ENCODE measurements at regions not wholly inside any gene's neighbourhood (a gene's known extent, or its start where the extent isn't known, plus 50 kb on each side); places are given as distances from the start of the nearest gene placed in this dataset.

DNA sequence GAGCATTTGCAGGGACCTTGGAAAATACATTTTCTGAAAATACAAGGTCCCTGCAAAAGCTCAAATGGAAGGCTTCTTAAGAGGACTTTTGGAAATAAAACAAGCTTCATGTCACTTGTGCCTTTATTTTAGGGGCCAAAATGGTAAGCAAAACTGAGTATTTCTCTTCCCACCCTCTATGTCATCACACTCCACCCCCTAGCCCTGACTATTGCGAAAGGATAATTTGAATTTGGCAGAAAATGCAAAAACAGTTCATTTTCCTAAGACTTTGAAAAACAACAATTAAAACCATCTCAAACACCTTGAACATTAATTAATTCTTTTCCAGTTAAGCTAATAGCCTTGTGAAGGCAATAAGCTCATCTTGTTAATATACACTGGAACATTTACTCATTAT, 201.7 kb downstream of the TM2D1 start:
- no peak overlapping the region for H3K9ac ChIP-seq (ENCODE audit: insufficient read length, low read depth)
- H3K36me3 ChIP-seq (ENCODE audit: insufficient read depth, insufficient read length, low read length), result no peaks in the 10 kb centered on the region
- no peaks in the 10 kb centered on the region for H3K27me3 ChIP-seq (ENCODE audit: insufficient read depth, insufficient read length)
- H3K4me1 ChIP-seq (ENCODE audit: insufficient read depth, insufficient read length), result no peaks in the 10 kb centered on the region
- DNase-seq (ENCODE audit: low read depth, low spot score), result no peak
- TF ChIP-seq ZNF274 (IDR thresholded peaks at IDR 0.05; ENCODE audit: low read depth, low read length), result no peak
- H3K9me3 ChIP-seq (ENCODE audit: insufficient read depth, low read length), result no peaks in the 10 kb centered on the region
- H3K4me3 ChIP-seq (ENCODE audit: insufficient read length, low read depth), result no peak overlapping the region

DNA sequence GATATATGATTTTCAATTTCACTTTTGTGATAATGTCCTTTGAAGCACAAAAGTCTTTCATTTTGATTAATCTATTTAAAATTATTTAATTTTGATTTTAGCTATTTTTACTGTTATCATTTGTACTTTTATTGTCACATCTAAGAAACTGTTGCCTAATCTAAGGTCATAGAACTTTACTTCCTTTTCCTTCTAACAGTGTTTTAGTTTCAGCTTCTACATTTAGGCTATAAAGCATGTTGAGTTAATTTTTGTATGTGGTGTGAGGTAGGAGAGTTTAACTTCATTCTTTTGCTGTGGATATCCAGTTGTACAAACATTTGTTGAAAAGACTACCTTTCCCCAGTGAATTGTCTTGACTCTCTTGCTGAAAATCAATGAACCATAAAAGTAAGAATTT, 204.5 kb downstream of the TM2D1 start:
- H3K36me3 ChIP-seq (ENCODE audit: insufficient read depth, insufficient read length, low read length), result no peaks in the 10 kb centered on the region
- H3K9ac ChIP-seq (ENCODE audit: insufficient read length, low read depth), result no peak overlapping the region
- no peaks in the 10 kb centered on the region for H3K4me1 ChIP-seq (ENCODE audit: insufficient read depth, insufficient read length)
- H3K4me3 ChIP-seq (ENCODE audit: insufficient read length, low read depth), result no peak overlapping the region
- H3K9me3 ChIP-seq (ENCODE audit: insufficient read depth, low read length), result no peaks in the 10 kb centered on the region
- DNase-seq (ENCODE audit: low read depth, low spot score), result no peak
- H3K27me3 ChIP-seq (ENCODE audit: insufficient read depth, insufficient read length), result no peaks in the 10 kb centered on the region
- TF ChIP-seq SUZ12 (IDR thresholded peaks at IDR 0.05; ENCODE audit: extremely low read depth, insufficient read depth, insufficient read length) (no peak), YY1 (IDR thresholded peaks at IDR 0.05; ENCODE audit: insufficient read depth, insufficient read length) (no peak), ZNF274 (IDR thresholded peaks at IDR 0.05; ENCODE audit: low read depth, low read length) (no peak)

DNA sequence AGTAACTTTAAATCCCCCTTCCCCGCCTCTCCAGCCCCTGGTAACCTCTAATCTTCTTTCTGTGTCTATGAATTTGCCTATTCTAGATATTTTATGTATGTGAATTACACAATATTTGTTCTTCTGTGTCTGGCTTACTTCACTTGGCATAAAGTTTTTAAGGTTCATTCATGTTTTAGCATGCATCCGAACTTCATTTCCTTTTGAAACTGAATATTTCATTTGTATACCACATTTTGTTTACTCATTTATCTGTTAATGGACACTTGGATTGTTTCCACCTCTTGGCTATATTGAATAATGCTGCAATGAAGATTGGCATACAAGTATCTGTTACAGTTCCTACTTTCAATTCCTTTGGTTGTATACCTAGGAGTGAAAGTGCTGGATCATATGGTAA, 205.3 kb downstream of the TM2D1 start:
- no peak for DNase-seq (ENCODE audit: low read depth, low spot score)
- Histone ChIP-seq H3K4me1 (ENCODE audit: insufficient read depth, insufficient read length) (no peaks in the 10 kb centered on the region), H3K9me3 (ENCODE audit: insufficient read depth, low read length) (no peaks in the 10 kb centered on the region), H3K9ac (ENCODE audit: insufficient read length, low read depth) (no peak overlapping the region), H3K4me3 (ENCODE audit: insufficient read length, low read depth) (no peak overlapping the region), H3K36me3 (ENCODE audit: insufficient read depth, insufficient read length, low read length) (no peaks in the 10 kb centered on the region), H3K27me3 (ENCODE audit: insufficient read depth, insufficient read length) (no peaks in the 10 kb centered on the region)
- TF ChIP-seq SUZ12 (IDR thresholded peaks at IDR 0.05; ENCODE audit: extremely low read depth, insufficient read depth, insufficient read length) (no peak), ZNF274 (IDR thresholded peaks at IDR 0.05; ENCODE audit: low read depth, low read length) (no peak), YY1 (IDR thresholded peaks at IDR 0.05; ENCODE audit: insufficient read depth, insufficient read length) (no peak)

DNA sequence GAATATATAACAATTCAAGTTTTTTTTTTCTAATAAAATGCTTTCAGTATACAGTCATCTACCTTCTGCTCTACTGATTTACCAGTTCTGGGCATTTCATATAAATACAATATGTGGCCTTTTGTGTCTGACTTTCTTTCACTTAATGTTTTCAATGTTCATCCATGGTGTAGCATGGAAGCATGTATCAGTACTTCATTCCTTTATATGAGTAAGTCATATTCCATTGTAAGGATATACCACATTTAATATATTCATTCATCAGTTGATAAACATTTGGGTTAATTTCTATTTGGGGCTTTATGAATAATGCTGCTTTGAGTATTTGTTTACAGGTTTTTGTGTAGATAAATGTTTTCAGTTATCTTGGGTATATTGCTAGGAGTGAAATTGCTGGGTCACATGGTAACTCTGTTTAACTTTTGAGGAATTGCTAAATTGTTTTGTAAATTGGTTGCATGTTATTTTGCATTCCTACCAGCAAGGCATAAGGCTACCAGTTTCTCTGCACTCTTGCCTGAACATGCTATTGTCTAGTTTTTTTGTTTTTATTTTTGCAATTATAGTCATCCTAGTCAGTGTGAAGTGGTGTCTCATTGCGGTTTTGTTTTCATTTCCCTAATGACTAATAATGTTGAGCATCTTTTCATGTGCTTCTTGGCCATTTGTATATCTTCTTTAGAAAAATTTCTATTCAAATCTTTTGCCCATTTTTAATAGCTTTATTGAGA, 206.1 kb downstream of the TM2D1 start:
- no peaks in the 10 kb centered on the region for H3K4me1 ChIP-seq (ENCODE audit: insufficient read depth, insufficient read length)
- H3K9me3 ChIP-seq (ENCODE audit: insufficient read depth, low read length), result no peaks in the 10 kb centered on the region
- DNase-seq (ENCODE audit: low read depth, low spot score), result no peak
- H3K4me3 ChIP-seq (ENCODE audit: insufficient read length, low read depth), result no peak overlapping the region
- H3K9ac ChIP-seq (ENCODE audit: insufficient read length, low read depth), result no peak overlapping the region
- no peak for TF ChIP-seq ZNF274 (IDR thresholded peaks at IDR 0.05; ENCODE audit: low read depth, low read length)
- TF ChIP-seq YY1 (IDR thresholded peaks at IDR 0.05; ENCODE audit: insufficient read depth, insufficient read length), result no peak
- TF ChIP-seq SUZ12 (IDR thresholded peaks at IDR 0.05; ENCODE audit: extremely low read depth, insufficient read depth, insufficient read length), result no peak
- no peaks in the 10 kb centered on the region for H3K36me3 ChIP-seq (ENCODE audit: insufficient read depth, insufficient read length, low read length)
- H3K27me3 ChIP-seq (ENCODE audit: insufficient read depth, insufficient read length), result no peaks in the 10 kb centered on the region

DNA sequence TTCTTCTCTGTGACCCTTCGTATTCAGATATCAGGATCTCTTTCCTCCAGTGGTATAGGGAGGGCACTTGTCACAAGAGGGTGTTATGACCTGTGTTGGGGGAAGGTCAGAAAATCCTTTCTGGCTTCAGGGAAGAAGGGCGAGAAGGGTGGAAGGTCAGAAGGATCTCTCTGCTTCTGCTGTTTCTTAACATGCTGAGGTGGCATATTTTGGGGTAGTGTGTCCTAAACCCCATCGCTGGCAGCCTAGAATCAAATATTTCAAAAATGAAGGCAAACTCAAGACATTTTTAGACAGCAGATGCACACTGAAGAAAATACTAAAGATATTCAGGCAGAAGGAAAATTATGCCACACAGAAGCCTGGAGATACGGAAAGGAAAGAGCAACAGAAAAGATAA, 207.6 kb downstream of the TM2D1 start:
- TF ChIP-seq ZNF274 (IDR thresholded peaks at IDR 0.05; ENCODE audit: low read depth, low read length), result no peak
- no peak for TF ChIP-seq YY1 (IDR thresholded peaks at IDR 0.05; ENCODE audit: insufficient read depth, insufficient read length)
- no peak for TF ChIP-seq SUZ12 (IDR thresholded peaks at IDR 0.05; ENCODE audit: extremely low read depth, insufficient read depth, insufficient read length)
- H3K36me3 ChIP-seq (ENCODE audit: insufficient read depth, insufficient read length, low read length), result no peaks in the 10 kb centered on the region

DNA sequence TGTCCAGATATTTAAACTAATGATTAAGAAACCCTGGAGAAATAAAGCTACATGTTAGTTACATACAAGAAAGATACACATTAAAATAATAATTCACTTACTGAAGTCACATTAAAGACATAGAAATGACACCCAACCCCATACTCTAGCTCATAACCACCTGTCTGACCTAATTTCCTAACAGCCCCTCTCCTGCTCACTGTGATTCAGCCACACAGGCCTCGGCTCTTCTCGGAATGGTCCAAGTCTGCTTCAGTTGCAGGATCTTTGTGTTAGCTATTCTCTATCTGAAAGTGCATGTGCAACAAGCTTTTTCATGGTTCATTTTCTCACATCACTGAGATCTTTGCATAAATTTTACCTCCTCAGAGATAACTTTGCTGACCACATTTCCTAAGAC, 209.8 kb downstream of the TM2D1 start:
- DNase-seq (ENCODE audit: low read depth, low spot score), result no peak
- Histone ChIP-seq H3K4me3 (ENCODE audit: insufficient read length, low read depth) (no peak overlapping the region), H3K27me3 (ENCODE audit: insufficient read depth, insufficient read length) (no peaks in the 10 kb centered on the region), H3K36me3 (ENCODE audit: insufficient read depth, insufficient read length, low read length) (no peaks in the 10 kb centered on the region), H3K9ac (ENCODE audit: insufficient read length, low read depth) (no peak overlapping the region), H3K4me1 (ENCODE audit: insufficient read depth, insufficient read length) (no peaks in the 10 kb centered on the region), H3K9me3 (ENCODE audit: insufficient read depth, low read length) (no peaks in the 10 kb centered on the region)
- TF ChIP-seq ZNF274 (IDR thresholded peaks at IDR 0.05; ENCODE audit: low read depth, low read length) (no peak), SUZ12 (IDR thresholded peaks at IDR 0.05; ENCODE audit: extremely low read depth, insufficient read depth, insufficient read length) (no peak), YY1 (IDR thresholded peaks at IDR 0.05; ENCODE audit: insufficient read depth, insufficient read length) (no peak)

More for the DNA sequence above, 207.6 kb downstream of the TM2D1 start:
- no peak overlapping the region for H3K4me3 ChIP-seq (ENCODE audit: insufficient read length, low read depth)
- no peak overlapping the region for H3K9ac ChIP-seq (ENCODE audit: insufficient read length, low read depth)
- H3K4me1 ChIP-seq (ENCODE audit: insufficient read depth, insufficient read length), result no peaks in the 10 kb centered on the region
- H3K27me3 ChIP-seq (ENCODE audit: insufficient read depth, insufficient read length), result no peaks in the 10 kb centered on the region
- no peaks in the 10 kb centered on the region for H3K9me3 ChIP-seq (ENCODE audit: insufficient read depth, low read length)
- no peak for DNase-seq (ENCODE audit: low read depth, low spot score)
